NCI-H187 (cell line): ENCODE measurements at regions not wholly inside any gene's neighbourhood (a gene's known extent, or its start where the extent isn't known, plus 50 kb on each side); places are given as distances from the start of the nearest gene placed in this dataset.
"Not testable (repeated sequence)": the region's sequence is repeated elsewhere in the genome, so short reads cannot be mapped to it uniquely, and the experiment has no call there.

Experiments
- DNase-seq, 2 experiments: peaks; one replicate each; lab custom pipeline; 2025; lab: John Stamatoyannopoulos, UW

DNA sequence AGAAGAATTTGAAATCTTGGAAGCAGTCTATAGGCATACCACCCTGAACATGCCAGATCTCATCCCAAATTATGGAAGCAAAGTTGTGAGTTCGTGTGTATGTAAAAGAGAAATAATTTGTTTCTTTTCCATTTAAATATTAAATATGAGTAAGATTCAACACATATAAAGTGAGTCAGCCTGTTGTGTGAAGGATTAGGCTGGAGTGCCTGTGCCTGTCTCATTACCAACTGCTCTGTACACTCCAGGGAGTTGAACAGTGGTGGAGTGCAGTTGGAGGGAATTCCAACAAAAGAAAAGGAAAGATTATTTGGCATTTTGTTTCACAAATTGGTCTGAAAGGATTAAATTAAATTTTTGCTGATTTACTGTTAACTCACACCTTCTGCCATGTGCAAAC is 435.6 kb downstream of the FAT4 start:
- DNase-seq, result no peak

DNA sequence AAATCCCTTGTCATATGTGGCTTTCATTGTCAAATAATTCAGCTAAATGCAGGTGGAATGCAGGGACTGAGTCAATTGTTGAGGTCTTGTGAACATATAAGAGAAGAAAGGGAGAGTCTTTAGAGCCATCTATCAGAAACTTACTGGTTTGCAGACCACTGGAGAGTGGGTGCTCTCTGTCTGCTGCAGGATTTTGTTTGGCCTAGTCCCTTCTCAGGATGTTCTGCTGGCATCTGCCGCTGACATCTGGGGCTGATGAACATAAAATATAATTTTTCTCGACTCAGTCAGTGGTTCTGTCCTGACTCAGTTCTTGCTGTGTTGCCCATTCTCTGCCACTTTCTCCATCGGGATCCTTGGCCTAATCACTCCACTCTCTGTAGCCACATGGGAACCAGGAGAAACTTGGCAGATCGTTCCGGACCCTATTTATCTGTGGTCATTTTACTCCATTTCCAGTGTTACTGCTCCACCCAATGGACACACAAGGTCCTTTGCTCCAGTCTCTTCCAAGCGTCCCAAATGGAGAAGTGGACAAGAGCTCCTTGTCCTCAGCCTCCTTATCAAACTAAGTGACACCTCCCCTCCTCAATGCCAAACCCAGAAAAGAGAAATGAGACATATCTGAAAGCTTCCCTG is 436.2 kb downstream of the FAT4 start:
- no peak for DNase-seq

DNA sequence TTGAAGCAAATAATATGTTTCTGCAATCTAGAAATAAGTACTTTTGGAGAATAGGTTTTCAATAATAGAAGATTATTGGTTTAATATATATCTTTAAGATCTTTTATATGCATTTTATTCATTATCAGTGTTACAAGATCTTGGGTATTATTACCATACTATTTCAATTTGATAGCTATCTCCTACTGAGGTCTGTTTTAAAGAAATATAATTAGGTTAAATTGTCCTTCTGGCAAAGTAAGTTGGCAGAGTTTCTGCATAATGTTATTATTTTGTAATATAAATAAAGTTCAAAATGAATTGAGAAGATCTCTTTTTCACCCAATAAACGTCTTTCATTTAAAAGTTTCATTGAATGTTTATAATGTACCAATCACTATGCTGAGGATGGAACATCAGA is 443.7 kb downstream of the FAT4 start:
- DNase-seq, result no peak

DNA sequence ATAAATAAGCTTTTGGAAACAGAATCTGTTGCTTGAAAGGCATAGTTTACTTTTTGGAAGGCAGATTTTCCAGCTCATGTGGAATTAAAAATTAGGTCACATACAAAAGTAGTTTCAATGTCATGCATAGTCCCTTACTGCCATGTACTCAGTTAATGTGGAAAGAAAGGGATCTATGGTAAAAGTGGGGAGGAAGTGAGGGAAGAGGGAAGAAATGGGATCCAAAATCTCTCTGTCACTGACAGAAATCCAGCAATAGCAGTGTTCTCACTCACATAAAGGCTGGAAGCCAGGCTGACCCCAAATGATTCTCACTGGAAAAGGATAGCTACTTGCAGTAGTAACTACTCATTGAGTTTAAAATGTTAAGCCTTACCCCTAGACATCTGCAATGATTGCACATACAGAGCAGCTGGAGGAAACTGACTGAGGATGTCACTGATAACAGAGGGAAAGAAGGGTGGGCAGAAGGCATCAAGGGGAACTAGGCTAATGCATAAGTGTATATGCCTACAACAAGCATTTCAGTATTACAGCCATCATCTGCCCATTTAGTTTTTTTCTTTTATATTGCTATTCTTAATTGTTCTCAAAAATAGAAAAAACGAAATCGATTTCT is 445.6 kb downstream of the FAT4 start:
- no peak for DNase-seq

DNA sequence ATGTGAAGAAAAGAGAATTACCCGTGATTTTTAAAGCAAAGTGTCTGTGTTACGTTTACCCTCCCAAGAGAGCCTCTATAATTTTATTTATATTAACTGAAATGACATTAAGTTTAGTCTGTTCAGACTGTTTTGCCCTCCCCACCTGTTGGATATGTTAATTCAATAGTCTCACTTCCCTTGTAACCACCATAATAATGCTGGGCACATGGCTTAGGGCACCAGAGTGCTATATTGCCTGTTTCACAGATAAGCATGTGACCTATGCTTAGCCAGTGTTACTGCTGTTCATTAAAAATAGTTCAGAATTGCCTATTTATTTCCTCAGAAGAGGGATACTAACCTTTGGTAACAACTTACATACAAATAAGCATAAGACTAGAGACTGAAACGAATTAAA is 446.2 kb downstream of the FAT4 start:
- no peak for DNase-seq

DNA sequence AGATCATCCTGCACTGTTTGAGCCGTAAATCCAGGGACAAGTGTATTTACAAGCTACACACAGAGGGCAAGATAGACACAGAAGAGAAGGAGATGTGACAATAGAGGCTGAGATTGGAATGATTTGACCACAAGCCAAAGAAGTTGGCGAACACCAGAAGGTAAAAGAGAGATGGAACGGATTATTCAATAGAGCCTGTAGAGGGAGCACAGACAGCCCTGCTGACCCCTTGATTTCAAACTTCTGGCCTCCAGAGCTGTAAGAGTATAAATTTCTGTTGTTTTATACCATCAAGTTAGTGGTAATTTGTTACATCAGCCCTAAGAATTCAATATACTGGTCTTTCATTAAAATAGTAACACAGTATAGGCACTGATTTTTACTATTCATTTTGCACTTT is 447.8 kb downstream of the FAT4 start:
- DNase-seq, result no peak

DNA sequence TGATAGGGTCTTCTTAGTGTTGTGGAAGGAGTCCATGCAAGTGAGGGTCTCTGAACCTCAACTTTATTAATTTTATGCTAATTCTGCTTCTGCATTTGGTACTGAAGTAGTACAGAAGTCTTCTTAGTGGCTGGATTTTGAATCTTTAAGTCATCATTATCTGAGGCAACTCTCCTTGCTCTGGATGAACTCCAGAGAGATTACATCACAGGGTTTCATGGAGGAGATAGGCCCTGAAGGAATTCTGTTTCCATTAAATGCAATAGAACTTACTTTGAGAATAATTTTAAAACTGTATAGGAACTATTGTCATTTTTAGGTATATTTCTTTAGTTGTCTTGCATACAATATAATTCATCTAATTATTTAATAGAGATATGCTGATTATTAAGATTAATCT is 451.2 kb downstream of the FAT4 start:
- DNase-seq, result no peak

DNA sequence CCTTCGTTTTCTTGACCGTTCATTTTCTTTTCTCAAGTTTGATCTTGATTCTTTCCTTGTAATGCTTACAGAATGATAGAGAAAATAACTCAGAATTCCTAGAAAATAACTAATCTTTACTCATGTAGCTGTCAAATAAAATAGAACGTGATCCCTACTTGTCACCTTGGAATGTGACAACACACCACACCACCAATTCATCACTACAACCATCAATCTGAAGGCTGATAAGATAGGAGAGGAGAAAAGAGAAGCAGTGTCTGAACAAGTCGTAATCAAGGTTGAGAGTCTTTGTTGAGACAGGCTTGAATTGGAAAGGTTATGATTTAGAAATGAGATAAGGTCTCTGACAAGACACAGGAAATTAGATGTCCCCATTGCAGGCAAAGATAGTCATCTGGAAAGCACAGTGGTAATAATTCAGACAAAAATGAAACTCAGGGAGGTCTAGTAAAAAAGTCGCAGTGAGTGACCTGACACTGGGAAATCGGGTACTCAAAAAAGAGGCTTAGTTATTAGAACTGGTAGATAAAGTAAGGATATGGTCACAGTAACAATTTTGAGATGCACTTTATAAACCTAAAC is 456.2 kb downstream of the FAT4 start:
- DNase-seq, result no peak

DNA sequence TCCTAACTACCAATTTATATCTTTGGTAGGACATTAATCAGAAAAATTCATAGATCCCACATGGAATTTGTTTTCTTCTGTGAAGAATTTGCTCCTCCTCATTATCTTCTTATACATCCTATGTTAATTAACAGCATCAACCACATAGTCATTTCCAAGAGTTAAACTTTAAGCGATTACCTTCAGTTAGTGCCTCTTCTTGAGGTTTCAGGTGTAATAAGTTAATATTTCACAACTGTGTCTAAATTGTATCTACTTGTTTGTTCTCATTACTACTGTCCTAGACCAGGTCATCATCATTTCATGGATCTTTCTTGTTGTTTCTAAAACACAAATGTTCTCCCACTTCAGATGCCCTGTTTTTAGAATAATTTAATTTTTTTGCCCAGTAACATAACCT is 457.9 kb downstream of the FAT4 start:
- DNase-seq, result no peak

DNA sequence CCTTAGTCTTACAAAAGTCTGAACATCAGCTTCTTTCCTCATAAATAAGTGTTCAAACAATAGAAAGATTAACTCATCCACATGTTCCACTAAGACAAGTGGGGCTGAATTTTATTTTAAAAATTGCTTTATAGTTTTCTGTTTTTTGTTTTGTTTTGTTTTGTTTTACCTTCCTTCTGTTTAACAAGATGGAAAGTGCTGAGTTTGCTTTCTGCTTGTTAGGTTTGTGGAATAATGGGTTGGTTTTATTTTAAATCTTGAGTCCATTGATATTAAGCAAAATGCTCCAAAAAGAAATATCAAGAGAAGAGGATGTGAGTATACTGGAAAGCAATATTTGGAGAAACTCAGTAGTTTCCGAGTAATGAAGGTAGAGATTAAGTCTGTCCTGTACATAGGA is 458.7 kb downstream of the FAT4 start:
- DNase-seq, result no peak

DNA sequence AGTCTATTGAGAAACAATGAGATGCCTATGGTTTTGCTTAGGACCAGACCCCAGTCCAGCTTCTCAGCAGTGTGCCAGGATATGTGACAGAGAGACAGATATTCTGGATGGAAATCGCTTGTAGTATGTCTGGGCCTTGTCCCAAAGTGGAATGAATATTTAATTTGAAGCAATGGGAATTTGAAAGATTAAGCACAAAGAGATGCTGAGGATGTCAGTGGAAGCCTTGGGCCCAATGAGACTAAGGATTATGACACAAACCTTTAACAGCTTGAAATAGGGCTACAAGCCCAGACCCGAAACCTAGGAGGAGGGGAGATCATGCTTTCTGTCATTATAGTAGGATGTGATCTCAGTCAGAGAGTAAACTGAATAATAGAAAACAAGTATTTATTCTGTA is 459.2 kb downstream of the FAT4 start:
- no peak for DNase-seq

DNA sequence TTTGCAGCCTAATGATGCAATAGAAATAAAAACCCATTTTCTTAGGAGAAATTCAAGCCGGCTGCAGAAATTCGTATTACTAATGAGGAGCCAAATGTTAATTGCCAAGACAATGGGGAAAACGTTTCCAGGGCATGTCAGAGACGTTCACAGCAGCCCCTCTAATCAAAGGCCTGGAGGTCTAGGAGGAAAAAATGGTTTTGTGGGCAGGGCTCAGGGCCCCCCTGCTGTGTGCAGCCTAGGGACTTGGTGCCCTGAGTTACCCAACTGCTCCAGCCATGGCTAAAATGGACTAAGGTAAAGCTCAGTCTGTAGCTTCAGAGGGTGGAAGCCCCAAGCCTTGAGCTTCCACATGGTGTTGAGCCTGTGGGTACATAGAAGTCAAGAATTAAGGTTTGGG is 461.4 kb downstream of the FAT4 start:
- no peak for DNase-seq

DNA sequence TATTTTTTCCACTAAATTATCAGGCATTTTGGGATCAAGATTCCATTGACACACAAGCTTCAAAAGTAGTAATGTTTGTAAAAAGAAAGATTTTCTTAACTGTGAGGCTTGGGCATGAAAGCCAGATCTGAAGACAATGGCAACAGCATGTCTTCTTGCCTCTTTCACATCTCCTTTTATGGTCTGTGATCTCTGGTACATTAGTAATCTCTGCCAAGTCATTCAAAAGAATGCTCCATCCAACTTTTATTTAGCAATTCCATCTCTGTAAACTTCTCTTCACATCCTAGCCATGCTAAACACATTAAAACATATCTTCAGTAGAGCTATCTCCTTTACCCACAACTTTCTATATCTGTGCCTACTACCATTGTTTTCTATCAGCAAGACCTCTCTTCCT is 465.4 kb downstream of the FAT4 start:
- no peak for DNase-seq

DNA sequence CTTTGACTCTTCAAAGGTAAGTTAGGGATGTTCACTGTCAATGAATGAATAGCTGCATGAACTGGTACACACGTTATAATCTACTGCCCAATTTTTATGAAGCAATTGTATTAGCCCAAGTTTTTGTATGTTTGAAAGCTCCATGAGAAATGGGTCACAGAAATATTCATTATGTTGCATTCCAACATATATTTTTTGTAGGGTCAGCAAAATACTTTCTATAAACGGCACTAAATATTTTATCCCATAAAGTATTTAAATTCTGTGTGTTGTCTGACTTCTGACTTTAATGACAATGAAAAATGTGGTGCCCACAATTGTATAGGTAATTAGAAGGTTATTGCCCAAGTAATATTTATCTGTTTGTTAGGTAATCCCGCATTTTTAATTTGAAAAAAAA is 466.0 kb downstream of the FAT4 start:
- DNase-seq, result no peak

DNA sequence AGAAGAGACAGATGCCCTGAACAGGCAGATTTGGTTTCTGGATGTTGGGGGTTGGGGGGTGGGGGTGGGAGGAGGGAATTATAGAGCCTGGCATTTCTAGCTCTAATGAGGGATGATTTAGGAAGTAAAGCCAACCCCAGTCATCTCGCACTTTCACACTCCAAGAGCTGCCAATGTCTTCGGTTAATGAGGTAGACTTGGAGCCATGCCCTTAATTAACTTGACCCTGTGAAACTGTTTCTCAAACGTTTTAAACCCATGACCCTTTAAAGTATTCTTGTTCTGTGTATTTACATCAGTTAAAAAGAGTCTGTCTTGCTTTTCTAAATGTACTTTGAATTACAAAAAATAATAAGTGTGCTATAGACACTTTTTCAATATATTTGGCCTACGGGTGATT is 466.9 kb downstream of the FAT4 start:
- DNase-seq, result no peak

DNA sequence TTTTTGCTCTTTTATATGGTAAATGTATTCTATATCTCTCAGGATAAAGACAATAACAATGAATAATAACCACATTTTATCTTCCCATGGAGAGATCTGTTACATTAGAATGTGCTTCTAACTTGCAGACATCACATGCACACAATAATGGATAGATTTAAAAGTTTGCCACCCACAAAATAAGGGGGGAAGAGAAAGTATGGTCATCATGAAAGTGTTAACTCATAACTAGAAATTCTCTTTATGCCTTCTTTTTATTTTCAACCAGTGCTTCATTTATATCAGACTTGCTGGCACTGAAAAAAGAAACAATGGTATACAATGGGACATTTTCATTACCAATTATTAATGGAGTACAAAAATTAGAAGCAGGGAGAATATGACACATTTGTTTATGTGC is 470.0 kb downstream of the FAT4 start:
- no peak for DNase-seq

DNA sequence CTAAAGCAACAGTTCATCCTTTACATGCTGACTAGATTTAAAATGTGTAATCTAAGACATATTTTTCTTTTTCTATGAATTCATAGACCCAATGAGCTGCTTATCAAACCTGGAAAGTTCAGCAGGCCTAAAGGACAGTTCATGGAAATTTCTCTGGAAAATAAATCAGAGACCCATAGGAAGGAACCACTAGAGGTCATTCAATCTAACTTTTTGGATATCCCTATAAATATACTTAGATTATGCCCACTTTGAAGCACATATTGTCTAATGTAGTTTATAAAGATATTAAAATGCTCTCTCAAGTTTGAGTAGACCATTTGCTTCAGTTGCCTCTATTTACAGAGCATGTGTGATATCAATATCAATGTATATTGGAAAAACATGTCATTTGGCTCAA is 473.0 kb downstream of the FAT4 start:
- DNase-seq, result no peak

DNA sequence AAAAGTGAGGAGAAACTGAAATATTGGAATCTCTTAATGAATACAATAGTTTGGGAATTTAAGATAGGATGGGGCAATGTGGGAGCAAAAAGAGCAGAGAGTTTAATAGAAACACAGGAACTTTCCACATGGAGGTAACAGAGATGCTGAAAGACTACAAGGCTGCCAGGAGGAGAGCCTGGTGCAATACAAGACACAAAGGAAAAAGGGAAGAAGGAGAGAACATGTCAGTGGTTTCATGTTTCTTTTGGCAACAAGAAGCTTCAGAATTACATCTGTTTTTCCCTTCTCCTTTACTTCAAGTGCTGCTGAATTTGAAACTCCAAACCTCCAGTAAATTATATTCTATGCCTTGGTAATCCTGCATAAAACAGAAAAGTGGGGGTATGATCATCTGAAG is 474.3 kb downstream of the FAT4 start:
- no peak for DNase-seq

DNA sequence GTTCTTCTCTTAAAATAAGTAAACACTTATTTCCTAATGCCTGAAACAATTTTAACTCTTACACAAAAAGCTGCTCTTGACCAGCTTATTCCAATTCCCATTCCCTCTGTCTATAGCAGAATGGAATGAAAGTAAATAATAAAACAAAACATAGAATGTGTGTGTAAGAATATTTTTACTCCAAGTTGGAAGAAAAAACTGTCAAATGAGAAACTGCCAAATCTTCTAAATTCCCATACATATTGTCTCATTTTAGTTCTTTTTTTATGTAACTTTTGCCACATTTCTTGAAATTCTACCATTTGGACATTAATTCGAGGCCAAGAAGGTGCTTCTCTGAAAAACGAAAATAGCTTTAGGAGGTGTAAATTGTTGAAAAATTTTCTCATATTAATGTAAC is 477.1 kb downstream of the FAT4 start:
- DNase-seq, result no peak

DNA sequence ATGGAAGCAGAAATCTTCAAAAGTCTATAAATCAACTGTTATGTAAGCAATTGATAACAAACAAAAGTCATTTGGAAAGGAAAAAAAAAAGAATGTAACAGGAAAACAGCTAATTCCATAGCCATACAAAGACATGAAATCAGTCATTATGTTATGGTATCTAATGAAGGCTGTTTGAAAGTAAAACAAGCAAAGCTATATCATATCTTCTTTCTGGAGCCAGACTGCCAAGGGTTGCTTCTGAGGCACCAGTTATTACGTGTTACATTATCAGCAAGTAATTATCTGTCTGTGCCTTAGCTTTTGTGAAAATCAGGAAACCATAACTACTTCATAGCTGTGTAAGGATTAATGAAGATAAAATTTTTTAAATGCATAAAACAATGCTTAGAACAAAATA is 480.2 kb downstream of the FAT4 start:
- DNase-seq, result no peak

DNA sequence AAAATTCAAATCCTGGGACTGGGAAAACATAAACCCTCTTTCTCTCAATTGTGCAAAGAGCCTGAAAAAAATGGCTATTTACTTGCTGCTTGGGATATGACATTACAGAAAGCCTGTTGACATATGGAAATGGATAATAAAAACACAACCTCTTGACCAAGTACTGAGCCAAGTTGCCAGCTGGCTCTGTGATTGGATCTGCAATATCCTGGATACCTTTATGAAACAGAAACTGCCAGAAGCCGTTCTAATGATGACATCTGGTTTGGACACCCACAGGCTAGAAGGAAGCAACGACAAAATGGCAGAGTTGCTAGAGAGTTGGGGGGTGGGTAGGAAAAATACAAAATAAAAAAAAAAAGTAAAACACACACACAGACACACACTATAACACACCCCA is 481.4 kb downstream of the FAT4 start:
- no peak for DNase-seq

DNA sequence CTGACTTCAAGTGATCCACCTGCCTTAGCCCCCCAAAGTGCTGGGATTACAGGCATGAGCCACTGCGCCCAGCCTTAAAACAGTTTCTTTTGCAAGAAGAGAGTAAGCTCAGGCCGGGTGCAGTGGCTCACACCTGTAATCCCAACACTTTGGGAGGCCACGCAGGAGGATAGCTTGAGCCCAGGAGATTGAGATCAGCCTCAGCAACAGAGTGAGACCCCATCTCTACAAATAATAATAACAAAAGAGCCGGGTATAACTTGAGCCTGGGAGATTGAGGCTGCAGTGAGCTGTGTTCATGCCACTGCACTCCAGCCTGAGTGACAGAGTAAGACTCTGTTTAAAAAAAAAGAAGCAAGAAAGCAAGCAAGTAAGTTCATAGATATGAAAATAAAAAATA is 482.9 kb downstream of the FAT4 start:
- not testable (repeated sequence) for DNase-seq

DNA sequence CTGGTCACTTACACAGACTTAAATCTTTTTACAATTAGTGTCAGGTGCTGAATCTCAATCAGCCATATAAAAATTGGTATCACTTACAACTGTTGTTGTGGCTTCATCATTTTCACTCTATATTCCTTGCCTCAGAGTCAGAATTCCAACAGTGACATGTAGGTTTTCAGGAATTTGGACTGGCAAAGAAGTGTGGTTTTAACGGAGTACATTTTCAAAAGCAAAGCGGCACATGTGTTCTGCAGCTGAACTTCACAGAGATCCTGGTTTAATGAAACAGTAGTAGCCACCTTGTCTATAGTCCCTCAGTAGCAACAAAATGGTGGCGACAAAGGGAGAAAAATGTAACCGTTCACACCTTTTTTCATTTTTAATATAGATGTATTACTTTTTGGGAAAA is 486.6 kb downstream of the FAT4 start:
- DNase-seq, result no peak

DNA sequence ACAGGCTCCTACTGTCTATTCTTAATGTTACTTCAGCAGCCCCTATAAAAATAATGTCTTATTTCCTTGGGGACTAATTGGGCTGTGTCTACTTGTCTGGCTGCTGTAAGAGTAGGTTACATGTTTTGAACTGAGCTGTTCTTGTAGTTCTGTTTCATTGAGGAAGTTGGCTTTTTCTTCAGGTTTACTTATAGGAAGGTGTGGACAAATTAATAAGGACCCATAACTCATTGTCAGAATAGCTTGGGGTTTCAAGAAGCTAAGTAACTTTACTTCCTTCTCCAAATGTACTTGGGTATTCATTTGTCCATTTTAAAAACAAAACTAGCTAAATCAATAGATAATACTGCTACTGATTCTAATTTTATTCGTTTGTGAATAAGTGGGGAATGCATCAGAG is 487.2 kb downstream of the FAT4 start:
- no peak for DNase-seq
